ENCODE measurements at regions not wholly inside any gene's neighbourhood (a gene's known extent, or its start where the extent isn't known, plus 50 kb on each side); places are given as distances from the start of the nearest gene placed in this dataset.
"Not testable (repeated sequence)": the region's sequence is repeated elsewhere in the genome, so short reads cannot be mapped to it uniquely, and the experiment has no call there.

DNA sequence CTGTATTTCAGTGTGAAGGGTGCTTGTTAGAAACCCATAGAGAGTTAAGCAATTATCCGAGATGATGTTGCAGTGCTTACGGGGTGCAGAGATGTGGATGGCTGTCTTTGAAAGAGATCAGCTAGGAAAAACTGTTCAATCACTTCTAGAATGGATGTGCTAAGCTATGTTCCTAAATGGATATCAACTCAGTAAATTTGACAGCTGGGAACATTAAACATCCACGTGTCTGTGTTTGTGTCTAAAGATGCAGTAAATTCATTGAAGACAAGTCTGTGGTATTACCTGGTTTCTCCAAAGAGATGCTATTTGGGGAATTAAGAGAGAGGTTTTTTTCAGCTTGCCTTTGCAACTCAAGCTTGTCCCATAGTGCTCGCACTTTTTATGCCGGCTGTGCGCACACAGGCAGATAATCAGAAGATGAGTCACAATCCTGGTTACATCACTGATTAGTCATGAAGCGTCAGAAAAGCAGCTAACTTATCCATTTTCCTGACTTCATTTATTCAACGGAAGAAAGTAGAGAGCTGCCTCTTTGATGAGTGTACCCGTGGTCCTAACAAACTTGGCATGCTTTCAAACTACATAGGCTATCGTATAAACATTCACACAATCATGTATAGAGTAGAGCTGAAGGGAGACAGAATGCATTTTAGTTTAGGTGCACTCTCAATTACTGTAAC lies 691.7 kb upstream of the SLC35B3 start:
- Histone ChIP-seq H3K4me1 (ENCODE audit: control insufficient read depth in 3 of 3, insufficient read depth in 2 of 3, low read depth in 1 of 3, low read length in 2 of 3) (no peaks in the 10 kb centered on the region), H3K36me3 (ENCODE audit: control insufficient read depth in 3 of 3, insufficient read depth in 2 of 3, low read depth in 1 of 3, low read length in 3 of 3) (no peaks in the 10 kb centered on the region), H3K9me3 (ENCODE audit: control insufficient read depth in 2 of 2, insufficient read depth in 1 of 2, low read depth in 1 of 2, low read length in 1 of 2) (no peaks in the 10 kb centered on the region), H3K4me3 (ENCODE audit: low read depth in 1 of 3, low read length in 3 of 3) (no peak overlapping the region), H3K27me3 (ENCODE audit: control insufficient read depth in 3 of 3, insufficient read depth in 3 of 3, low read length in 3 of 3) (no peaks in the 10 kb centered on the region), H3K27ac (ENCODE audit: low read depth in 1 of 3, low read length in 2 of 3) (no peak overlapping the region)
- 60 to 79% (median 76%) methylated on average over 10 of the region's 10 CpGs for WGBS, 3 donors
- no peak for FAIRE-seq
- no peak for DNase-seq

DNA sequence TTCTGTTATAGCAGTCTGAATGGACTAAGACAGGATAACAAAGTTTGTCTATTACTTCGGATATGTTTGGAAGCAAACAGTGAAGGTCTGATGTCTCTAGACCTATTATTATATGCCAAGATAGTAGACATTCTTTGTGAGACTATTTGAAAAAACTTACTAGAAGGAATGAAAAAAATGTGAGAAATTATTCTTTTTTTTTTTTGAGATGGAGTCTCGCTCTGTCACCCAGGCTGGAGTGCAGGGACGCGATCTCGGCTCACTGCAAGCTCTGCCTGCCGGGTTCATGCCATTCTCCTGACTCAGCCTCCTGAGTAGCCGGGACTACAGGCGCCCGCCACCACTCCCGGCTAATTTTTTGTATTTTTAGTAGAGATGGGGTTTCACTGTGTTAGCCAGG lies 690.7 kb upstream of the SLC35B3 start:
- not testable (repeated sequence) for H3K4me1 ChIP-seq (ENCODE audit: control insufficient read depth in 3 of 3, insufficient read depth in 2 of 3, low read depth in 1 of 3, low read length in 2 of 3); H3K4me3 ChIP-seq (ENCODE audit: low read depth in 1 of 3, low read length in 3 of 3); H3K36me3 ChIP-seq (ENCODE audit: control insufficient read depth in 3 of 3, insufficient read depth in 2 of 3, low read depth in 1 of 3, low read length in 3 of 3); H3K27me3 ChIP-seq (ENCODE audit: control insufficient read depth in 3 of 3, insufficient read depth in 3 of 3, low read length in 3 of 3); FAIRE-seq; H3K27ac ChIP-seq (ENCODE audit: low read depth in 1 of 3, low read length in 2 of 3); DNase-seq; H3K9me3 ChIP-seq (ENCODE audit: control insufficient read depth in 2 of 2, insufficient read depth in 1 of 2, low read depth in 1 of 2, low read length in 1 of 2)
- WGBS, 3 donors, result 91 to 93% (median 92%) methylated on average over 10 of the region's 10 CpGs

DNA sequence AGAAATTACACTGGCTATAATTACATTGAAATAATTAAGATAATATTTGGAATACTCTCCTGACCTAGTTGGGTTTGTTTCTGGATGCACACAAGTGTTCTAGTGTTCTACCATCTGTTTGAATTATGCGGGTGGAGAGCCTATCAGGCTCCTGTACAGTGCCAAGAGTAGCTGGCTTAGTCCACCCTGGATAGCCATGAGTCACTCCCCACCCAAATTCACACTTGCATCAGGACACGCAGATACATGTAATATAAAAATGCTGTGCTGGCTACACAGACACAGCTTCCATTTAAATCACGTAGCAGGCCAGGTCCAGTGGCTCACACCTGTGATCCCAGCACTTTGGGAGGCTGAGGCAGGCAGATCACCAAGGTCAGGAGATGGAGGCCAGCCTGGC lies 686.2 kb upstream of the SLC35B3 start:
- H3K27me3 ChIP-seq (ENCODE audit: control insufficient read depth in 3 of 3, insufficient read depth in 3 of 3, low read length in 3 of 3), result no peaks in the 10 kb centered on the region
- FAIRE-seq, result no peak
- H3K36me3 ChIP-seq (ENCODE audit: control insufficient read depth in 3 of 3, insufficient read depth in 2 of 3, low read depth in 1 of 3, low read length in 3 of 3), result no peaks in the 10 kb centered on the region
- H3K4me1 ChIP-seq (ENCODE audit: control insufficient read depth in 3 of 3, insufficient read depth in 2 of 3, low read depth in 1 of 3, low read length in 2 of 3), result no peaks in the 10 kb centered on the region
- no peak for DNase-seq
- 66 to 88% (median 87%) methylated on average over 3 of the region's 3 CpGs for WGBS, 3 donors
- H3K27ac ChIP-seq (ENCODE audit: low read depth in 1 of 3, low read length in 2 of 3), result no peak overlapping the region
- no peaks in the 10 kb centered on the region for H3K9me3 ChIP-seq (ENCODE audit: control insufficient read depth in 2 of 2, insufficient read depth in 1 of 2, low read depth in 1 of 2, low read length in 1 of 2)
- no peak overlapping the region for H3K4me3 ChIP-seq (ENCODE audit: low read depth in 1 of 3, low read length in 3 of 3)

DNA sequence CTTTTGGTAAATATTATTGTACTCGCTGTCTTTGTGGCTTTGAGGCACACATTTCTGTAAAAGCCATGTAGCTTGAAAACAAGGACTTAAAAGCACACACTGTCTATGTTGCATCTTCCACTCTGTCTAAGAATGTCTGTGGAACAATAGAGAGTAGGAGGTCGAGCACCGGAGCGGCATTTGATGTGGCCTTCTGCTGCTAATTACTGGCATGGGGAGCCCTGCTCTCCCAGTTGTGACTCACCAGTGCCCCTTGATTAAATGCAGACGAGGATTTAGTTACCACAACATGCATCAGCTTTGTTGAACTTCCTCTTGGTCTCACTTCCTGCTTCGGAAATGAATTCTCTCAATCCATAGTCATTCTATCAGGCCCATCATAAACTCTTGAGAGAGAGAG lies 680.7 kb upstream of the SLC35B3 start:
- no peak overlapping the region for H3K4me3 ChIP-seq (ENCODE audit: low read depth in 1 of 3, low read length in 3 of 3)

DNA sequence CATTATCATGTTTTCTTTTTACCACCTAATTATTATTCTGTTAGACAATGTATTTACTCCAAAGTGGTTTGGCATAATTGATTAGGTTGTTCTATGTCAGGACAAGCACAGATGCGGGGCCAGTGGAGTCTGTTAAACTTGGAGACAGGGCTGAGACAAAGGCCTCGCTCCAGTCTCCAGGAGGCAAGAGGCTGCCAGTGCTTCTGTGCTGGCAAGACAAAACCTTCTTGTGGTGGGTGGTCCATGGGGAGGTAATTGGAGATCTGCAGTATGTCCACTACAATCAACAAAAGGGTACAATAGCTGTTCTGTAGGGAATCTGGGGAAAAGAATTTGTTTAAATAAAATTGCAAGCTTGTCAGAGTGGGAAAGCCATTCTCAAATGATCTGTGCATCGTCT lies 677.2 kb upstream of the SLC35B3 start:
- Histone ChIP-seq H3K4me1 (ENCODE audit: control insufficient read depth in 3 of 3, insufficient read depth in 2 of 3, low read depth in 1 of 3, low read length in 2 of 3) (no peaks in the 10 kb centered on the region), H3K36me3 (ENCODE audit: control insufficient read depth in 3 of 3, insufficient read depth in 2 of 3, low read depth in 1 of 3, low read length in 3 of 3) (no peaks in the 10 kb centered on the region), H3K9me3 (ENCODE audit: control insufficient read depth in 2 of 2, insufficient read depth in 1 of 2, low read depth in 1 of 2, low read length in 1 of 2) (no peaks in the 10 kb centered on the region), H3K4me3 (ENCODE audit: low read depth in 1 of 3, low read length in 3 of 3) (no peak overlapping the region), H3K27me3 (ENCODE audit: control insufficient read depth in 3 of 3, insufficient read depth in 3 of 3, low read length in 3 of 3) (peaks cover 0 to 2% (median 0%) of the 10 kb centered on the region in 3 donors), H3K27ac (ENCODE audit: low read depth in 1 of 3, low read length in 2 of 3) (no peak overlapping the region)
- FAIRE-seq (no peak), DNase-seq (no peak)
- 56 to 71% (median 71%) methylated on average over 3 of the region's 3 CpGs for WGBS, 3 donors

More for the DNA sequence above, 680.7 kb upstream of the SLC35B3 start:
- WGBS, 3 donors, result 64 to 72% (median 66%) methylated on average over 6 of the region's 6 CpGs
- Histone ChIP-seq H3K9me3 (ENCODE audit: control insufficient read depth in 2 of 2, insufficient read depth in 1 of 2, low read depth in 1 of 2, low read length in 1 of 2) (no peaks in the 10 kb centered on the region), H3K4me1 (ENCODE audit: control insufficient read depth in 3 of 3, insufficient read depth in 2 of 3, low read depth in 1 of 3, low read length in 2 of 3) (no peaks in the 10 kb centered on the region), H3K36me3 (ENCODE audit: control insufficient read depth in 3 of 3, insufficient read depth in 2 of 3, low read depth in 1 of 3, low read length in 3 of 3) (no peaks in the 10 kb centered on the region), H3K27me3 (ENCODE audit: control insufficient read depth in 3 of 3, insufficient read depth in 3 of 3, low read length in 3 of 3) (peaks cover 0 to 2% (median 0%) of the 10 kb centered on the region in 3 donors), H3K27ac (ENCODE audit: low read depth in 1 of 3, low read length in 2 of 3) (no peak overlapping the region)
- FAIRE-seq (no peak), DNase-seq (no peak)

DNA sequence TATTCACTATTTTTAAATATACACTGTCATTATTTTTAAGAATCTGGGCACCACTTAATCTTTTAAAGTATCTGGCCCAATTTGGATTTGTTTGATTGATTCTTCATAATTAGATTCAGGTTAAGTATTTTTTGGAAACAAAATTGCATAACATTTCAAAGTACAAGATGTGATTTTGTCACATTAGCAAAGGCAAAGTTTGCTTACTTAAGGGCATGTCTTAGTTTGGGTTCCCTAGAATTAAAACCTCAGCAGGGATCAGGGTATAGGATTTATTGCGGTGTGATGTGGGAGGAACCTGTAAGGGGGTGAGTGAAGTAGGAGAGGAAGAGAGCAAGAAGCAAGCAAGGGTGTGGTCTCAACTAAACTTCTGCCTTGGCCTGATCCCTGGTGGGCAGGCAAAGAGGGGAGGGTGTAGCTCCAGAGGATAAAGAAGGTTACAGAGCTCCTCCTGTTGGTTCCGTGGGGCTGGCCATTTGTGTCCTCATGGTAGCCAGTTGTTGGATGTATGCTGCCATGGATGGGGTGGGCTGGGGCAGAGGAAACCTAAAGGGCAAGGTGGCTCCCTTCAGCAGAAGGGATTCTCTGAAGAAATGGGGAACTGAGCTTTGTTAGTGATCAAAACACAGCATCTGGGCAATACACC lies 668.7 kb upstream of the SLC35B3 start:
- 65 to 79% (median 73%) methylated on average over 2 of the region's 2 CpGs for WGBS, 3 donors
- no peak for DNase-seq
- no peak for FAIRE-seq
- no peaks in the 10 kb centered on the region for H3K27me3 ChIP-seq (ENCODE audit: control insufficient read depth in 3 of 3, insufficient read depth in 3 of 3, low read length in 3 of 3)
- peaks cover 0 to 2% of the 10 kb centered on the region in 2 donors for H3K9me3 ChIP-seq (ENCODE audit: control insufficient read depth in 2 of 2, insufficient read depth in 1 of 2, low read depth in 1 of 2, low read length in 1 of 2)
- no peaks in the 10 kb centered on the region for H3K36me3 ChIP-seq (ENCODE audit: control insufficient read depth in 3 of 3, insufficient read depth in 2 of 3, low read depth in 1 of 3, low read length in 3 of 3)
- no peak overlapping the region for H3K27ac ChIP-seq (ENCODE audit: low read depth in 1 of 3, low read length in 2 of 3)
- no peaks in the 10 kb centered on the region for H3K4me1 ChIP-seq (ENCODE audit: control insufficient read depth in 3 of 3, insufficient read depth in 2 of 3, low read depth in 1 of 3, low read length in 2 of 3)
- H3K4me3 ChIP-seq (ENCODE audit: low read depth in 1 of 3, low read length in 3 of 3), result no peak overlapping the region

DNA sequence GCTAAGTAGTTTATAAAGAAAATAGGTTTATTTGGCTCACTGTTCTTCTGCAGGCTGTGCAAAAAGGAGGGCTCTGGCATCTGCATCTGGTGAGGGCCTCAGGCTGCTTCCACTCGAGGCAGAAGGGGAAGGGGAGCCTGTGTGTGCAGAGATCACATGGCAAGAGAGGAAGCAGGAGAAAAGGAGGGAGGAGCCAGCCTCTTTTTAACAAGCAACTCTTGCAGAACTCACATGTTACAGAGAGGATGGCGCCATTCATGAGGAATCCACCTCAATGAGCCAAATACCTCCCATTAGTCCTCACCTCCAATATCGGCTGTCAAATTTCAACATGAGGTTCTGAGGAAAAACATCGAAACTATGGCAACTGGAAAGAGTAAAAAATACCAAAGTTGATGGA lies 666.6 kb upstream of the SLC35B3 start:
- Histone ChIP-seq H3K27me3 (ENCODE audit: control insufficient read depth in 3 of 3, insufficient read depth in 3 of 3, low read length in 3 of 3) (no peaks in the 10 kb centered on the region), H3K27ac (ENCODE audit: low read depth in 1 of 3, low read length in 2 of 3) (no peak overlapping the region), H3K9me3 (ENCODE audit: control insufficient read depth in 2 of 2, insufficient read depth in 1 of 2, low read depth in 1 of 2, low read length in 1 of 2) (peaks cover 0 to 2% of the 10 kb centered on the region in 2 donors), H3K36me3 (ENCODE audit: control insufficient read depth in 3 of 3, insufficient read depth in 2 of 3, low read depth in 1 of 3, low read length in 3 of 3) (no peaks in the 10 kb centered on the region), H3K4me1 (ENCODE audit: control insufficient read depth in 3 of 3, insufficient read depth in 2 of 3, low read depth in 1 of 3, low read length in 2 of 3) (no peaks in the 10 kb centered on the region), H3K4me3 (ENCODE audit: low read depth in 1 of 3, low read length in 3 of 3) (no peak overlapping the region)
- 60 to 73% (median 65%) methylated on average over 4 of the region's 4 CpGs for WGBS, 3 donors
- no peak for DNase-seq
- no peak for FAIRE-seq

DNA sequence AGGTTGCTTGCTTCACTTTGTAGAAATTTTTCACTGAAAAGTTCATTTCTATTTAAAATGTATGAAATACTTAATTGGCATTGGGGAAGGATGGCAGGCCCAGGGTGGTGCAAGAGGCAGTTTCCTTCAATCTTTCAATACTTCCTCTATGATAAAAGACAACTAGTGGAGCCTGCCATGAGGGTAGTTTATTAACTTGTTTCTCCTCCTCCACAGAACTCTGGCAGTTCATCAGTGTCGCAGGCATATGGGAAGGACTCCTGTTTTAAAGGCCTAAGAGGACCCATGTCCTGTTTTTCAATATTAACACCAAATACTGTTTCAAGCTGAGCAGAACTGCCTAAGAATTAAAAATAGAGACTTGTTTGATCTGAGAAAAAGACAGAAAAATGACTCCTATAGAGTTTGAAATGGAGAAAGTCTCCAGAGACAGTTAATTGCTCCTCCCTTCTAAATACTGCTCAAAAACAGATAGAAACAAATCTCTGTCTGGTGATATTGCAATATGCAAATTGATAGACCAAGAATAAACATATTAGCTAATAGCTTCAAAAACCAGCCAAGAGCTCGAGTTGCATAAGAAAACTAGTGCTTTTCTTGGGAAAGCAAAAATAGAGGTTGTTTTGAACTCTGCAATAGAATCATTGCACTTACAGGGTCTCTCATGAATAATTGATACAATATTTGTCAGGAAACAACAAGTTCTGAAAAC lies 665.7 kb upstream of the SLC35B3 start:
- FAIRE-seq, result no peak
- WGBS, 3 donors, result 21 to 34% (median 29%) methylated on average over 2 of the region's 2 CpGs
- H3K27ac ChIP-seq (ENCODE audit: low read depth in 1 of 3, low read length in 2 of 3), result no peak overlapping the region

More for the DNA sequence above, 665.7 kb upstream of the SLC35B3 start:
- Histone ChIP-seq H3K27me3 (ENCODE audit: control insufficient read depth in 3 of 3, insufficient read depth in 3 of 3, low read length in 3 of 3) (no peaks in the 10 kb centered on the region), H3K4me1 (ENCODE audit: control insufficient read depth in 3 of 3, insufficient read depth in 2 of 3, low read depth in 1 of 3, low read length in 2 of 3) (no peaks in the 10 kb centered on the region), H3K36me3 (ENCODE audit: control insufficient read depth in 3 of 3, insufficient read depth in 2 of 3, low read depth in 1 of 3, low read length in 3 of 3) (no peaks in the 10 kb centered on the region), H3K9me3 (ENCODE audit: control insufficient read depth in 2 of 2, insufficient read depth in 1 of 2, low read depth in 1 of 2, low read length in 1 of 2) (peaks cover 0 to 2% of the 10 kb centered on the region in 2 donors), H3K4me3 (ENCODE audit: low read depth in 1 of 3, low read length in 3 of 3) (no peak overlapping the region)
- DNase-seq, result no peak

All from small intestine (tissue), 7 donors.